ENCODE measurements at regions not wholly inside any gene's neighbourhood (a gene's known extent, or its start where the extent isn't known, plus 50 kb on each side); places are given as distances from the start of the nearest gene placed in this dataset.

DNA sequence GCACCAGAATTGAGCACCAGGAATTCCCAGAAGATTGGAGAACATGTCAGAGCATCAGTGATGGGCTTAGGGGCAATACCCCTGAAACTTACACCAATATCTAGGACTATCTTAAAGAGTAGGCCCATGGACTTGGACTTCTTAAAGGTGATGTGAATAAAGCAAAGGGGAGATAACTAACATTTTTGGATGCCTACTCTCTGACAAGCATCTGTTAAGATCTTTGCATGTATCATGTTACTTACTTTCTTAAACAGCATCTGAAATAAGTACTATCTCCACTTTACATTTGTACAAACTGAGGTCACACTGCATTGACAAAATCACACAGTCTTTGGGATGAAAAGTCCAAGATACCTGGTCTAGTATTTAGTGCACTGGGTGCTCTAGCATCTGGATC, 258.6 kb upstream of the ARSJ start:
- H3K4me1 Mint-ChIP-seq (ENCODE audit: low read depth, unreplicated experiment) = no peaks in the 10 kb centered on the region
- TF ChIP-seq, protein P1, sequence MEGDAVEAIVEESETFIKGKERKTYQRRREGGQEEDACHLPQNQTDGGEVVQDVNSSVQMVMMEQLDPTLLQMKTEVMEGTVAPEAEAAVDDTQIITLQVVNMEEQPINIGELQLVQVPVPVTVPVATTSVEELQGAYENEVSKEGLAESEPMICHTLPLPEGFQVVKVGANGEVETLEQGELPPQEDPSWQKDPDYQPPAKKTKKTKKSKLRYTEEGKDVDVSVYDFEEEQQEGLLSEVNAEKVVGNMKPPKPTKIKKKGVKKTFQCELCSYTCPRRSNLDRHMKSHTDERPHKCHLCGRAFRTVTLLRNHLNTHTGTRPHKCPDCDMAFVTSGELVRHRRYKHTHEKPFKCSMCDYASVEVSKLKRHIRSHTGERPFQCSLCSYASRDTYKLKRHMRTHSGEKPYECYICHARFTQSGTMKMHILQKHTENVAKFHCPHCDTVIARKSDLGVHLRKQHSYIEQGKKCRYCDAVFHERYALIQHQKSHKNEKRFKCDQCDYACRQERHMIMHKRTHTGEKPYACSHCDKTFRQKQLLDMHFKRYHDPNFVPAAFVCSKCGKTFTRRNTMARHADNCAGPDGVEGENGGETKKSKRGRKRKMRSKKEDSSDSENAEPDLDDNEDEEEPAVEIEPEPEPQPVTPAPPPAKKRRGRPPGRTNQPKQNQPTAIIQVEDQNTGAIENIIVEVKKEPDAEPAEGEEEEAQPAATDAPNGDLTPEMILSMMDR (IDR thresholded peaks at IDR 0.05; ENCODE audit: unreplicated experiment) = no peak
- no peak overlapping the region for H3K4me3 Mint-ChIP-seq (ENCODE audit: low read depth, unreplicated experiment)
- H3K27me3 Mint-ChIP-seq (ENCODE audit: unreplicated experiment) = no peaks in the 10 kb centered on the region
- intact Hi-C loops (cut with micrococcal nuclease; ENCODE audit: unreplicated experiment) = no loop called here
- H3K36me3 Mint-ChIP-seq (ENCODE audit: insufficient read depth, unreplicated experiment) = no peaks in the 10 kb centered on the region
- no peak for DNase-seq
- no TSS peak for BruUV-seq (replicated peaks)
- CTCF ChIA-PET = no interaction called here
- peaks cover 2% of the 10 kb centered on the region for H3K9me3 Mint-ChIP-seq (ENCODE audit: low read depth, unreplicated experiment)
- H3K27ac Mint-ChIP-seq (ENCODE audit: unreplicated experiment) = no peak overlapping the region

DNA sequence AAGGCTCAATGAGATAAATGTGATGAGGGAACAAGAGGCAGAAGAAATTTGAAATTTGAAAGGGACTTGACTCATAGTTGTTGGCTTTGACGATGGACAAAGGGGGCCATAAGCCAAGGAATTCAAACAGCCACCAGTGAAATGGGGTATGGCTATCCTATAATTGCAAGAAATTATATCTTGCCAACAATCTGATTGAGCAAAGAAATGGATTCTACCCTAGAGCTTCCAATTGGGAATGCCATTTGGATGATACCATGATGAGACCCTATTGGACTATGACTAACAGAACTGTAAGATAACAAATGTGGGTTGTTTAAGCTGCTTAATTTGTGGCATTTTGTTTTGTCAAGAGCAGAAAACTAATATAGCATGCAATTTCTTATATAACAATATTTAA, 270.1 kb upstream of the ARSJ start:
- H3K36me3 Mint-ChIP-seq (ENCODE audit: insufficient read depth, unreplicated experiment) = no peaks in the 10 kb centered on the region
- H3K27ac Mint-ChIP-seq (ENCODE audit: unreplicated experiment) = no peak overlapping the region
- no TSS peak for BruUV-seq (replicated peaks)
- CTCF ChIA-PET = interaction anchor here (0.6 kb wide), 1 partner anchor 53 kb away, joined by 3 read pairs; no protein-coding TSS in a partner anchor
- no peak overlapping the region for H3K4me3 Mint-ChIP-seq (ENCODE audit: low read depth, unreplicated experiment)
- no peaks in the 10 kb centered on the region for H3K27me3 Mint-ChIP-seq (ENCODE audit: unreplicated experiment)
- TF ChIP-seq, protein P1 (IDR thresholded peaks at IDR 0.05; ENCODE audit: unreplicated experiment) = no peak
- H3K9me3 Mint-ChIP-seq (ENCODE audit: low read depth, unreplicated experiment) = peaks cover 3% of the 10 kb centered on the region
- intact Hi-C loops (cut with micrococcal nuclease; ENCODE audit: unreplicated experiment) = no loop called here
- peaks cover 19% of the 10 kb centered on the region for H3K4me1 Mint-ChIP-seq (ENCODE audit: low read depth, unreplicated experiment)
- DNase-seq = no peak

GRCh38 chr4:114249976-114250375, 270.5 kb upstream of the ARSJ start:
- Mint-ChIP-seq H3K4me1 (ENCODE audit: low read depth, unreplicated experiment) (peaks cover 19% of the 10 kb centered on the region), H3K9me3 (ENCODE audit: low read depth, unreplicated experiment) (peaks cover 3% of the 10 kb centered on the region), H3K4me3 (ENCODE audit: low read depth, unreplicated experiment) (no peak overlapping the region), H3K27me3 (ENCODE audit: unreplicated experiment) (no peaks in the 10 kb centered on the region), H3K36me3 (ENCODE audit: insufficient read depth, unreplicated experiment) (no peaks in the 10 kb centered on the region), H3K27ac (ENCODE audit: unreplicated experiment) (peak overlapping the region; percentile 47)
- TF ChIP-seq, protein P1 (IDR thresholded peaks at IDR 0.05; ENCODE audit: unreplicated experiment) = no peak
- DNase-seq = no peak
- no TSS peak for BruUV-seq (replicated peaks)
- CTCF ChIA-PET = no interaction called here
- intact Hi-C loops (cut with micrococcal nuclease; ENCODE audit: unreplicated experiment) = no loop called here

DNA sequence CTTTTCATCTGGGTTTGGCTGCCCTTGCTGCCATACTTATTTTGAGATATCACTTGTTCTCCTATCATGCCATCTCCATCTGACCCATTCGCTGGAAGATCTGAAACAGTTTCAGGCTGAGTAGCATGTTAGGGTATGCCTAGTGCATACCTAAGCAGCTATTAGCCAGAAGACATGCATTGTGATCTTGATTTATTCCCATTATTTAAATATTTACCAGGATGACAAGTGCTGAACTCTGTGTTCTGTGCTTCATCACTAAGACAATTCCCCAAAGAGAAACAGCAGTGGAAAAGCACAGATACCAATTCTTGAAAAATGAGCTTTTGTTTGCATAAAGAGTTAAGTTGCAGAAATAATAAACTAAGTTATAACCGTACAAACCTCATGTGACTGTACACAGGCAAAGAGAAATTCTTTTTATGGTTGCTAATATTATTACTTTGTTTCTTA, 271.0 kb upstream of the ARSJ start:
- Mint-ChIP-seq H3K4me1 (ENCODE audit: low read depth, unreplicated experiment) (peaks cover 19% of the 10 kb centered on the region), H3K27ac (ENCODE audit: unreplicated experiment) (peak overlapping the region; percentile 47), H3K27me3 (ENCODE audit: unreplicated experiment) (no peaks in the 10 kb centered on the region), H3K36me3 (ENCODE audit: insufficient read depth, unreplicated experiment) (no peaks in the 10 kb centered on the region), H3K4me3 (ENCODE audit: low read depth, unreplicated experiment) (no peak overlapping the region), H3K9me3 (ENCODE audit: low read depth, unreplicated experiment) (peaks cover 3% of the 10 kb centered on the region)
- intact Hi-C loops (cut with micrococcal nuclease; ENCODE audit: unreplicated experiment) = no loop called here
- CTCF ChIA-PET = interaction anchor here (0.7 kb wide), 1 partner anchor 14 kb away, joined by 4 read pairs; no protein-coding TSS in a partner anchor
- no TSS peak for BruUV-seq (replicated peaks)
- DNase-seq = no peak
- TF ChIP-seq, protein P1 (IDR thresholded peaks at IDR 0.05; ENCODE audit: unreplicated experiment) = no peak

All from Calu3 (cell line).